Breast epithelium (tissue), 4 donors: ENCODE measurements at regions not wholly inside any gene's neighbourhood (a gene's known extent, or its start where the extent isn't known, plus 50 kb on each side); places are given as distances from the start of the nearest gene placed in this dataset.
"Not testable (repeated sequence)": the region's sequence is repeated elsewhere in the genome, so short reads cannot be mapped to it uniquely, and the experiment has no call there.

Experiments
- DNase-seq, 2 donors: peaks; one replicate each; pipeline ENCODE4 v3.0.0-alpha.2; 2019; ENCODE audit warnings: low spot score in 2 of 2
- H3K27ac ChIP-seq, 2 donors: fragments of 200-600 bp; sonication (generic) in 1 of 2; one replicate each; pipeline ENCODE4 v1.5.1; 2016 to 2019; ENCODE audit warnings: mild to moderate bottlenecking in 1 of 2
- H3K27me3 ChIP-seq, 2 donors: fragments of 200-600 bp; sonication (generic) in 1 of 2; one replicate each; pipeline versions ENCODE4 v1.5.1 to v1.6.0; 2017 to 2019; ENCODE audit warnings: control low read depth in 1 of 2, mild to moderate bottlenecking in 1 of 2
- H3K36me3 ChIP-seq: fragments of 200-600 bp; one replicate; pipeline ENCODE4 v1.5.1; 2019
- H3K4me1 ChIP-seq, 2 donors: fragments of 200-600 bp; sonication (generic); one replicate each; pipeline ENCODE4 v1.5.1; 2016 to 2019; ENCODE audit warnings: control low read depth in 1 of 2
- H3K4me3 ChIP-seq, 3 donors: fragments of 200-600 bp; sonication (generic); 1 replicate in 2 of 3; 2 replicates in 1 of 3; pipeline ENCODE4 v1.5.1; 2016 to 2019; ENCODE audit warnings: mild to moderate bottlenecking in 3 of 3, moderate library complexity in 2 of 3
- H3K9me3 ChIP-seq, 2 donors: fragments of 200-600 bp; sonication (generic) in 1 of 2; one replicate each; pipeline ENCODE4 v1.5.1; 2016 to 2019; ENCODE audit warnings: control low read depth in 1 of 2
- POLR2A ChIP-seq: fragments of 450-650 bp; IDR thresholded peaks from one replicate; pipeline ENCODE4 v1.6.1; 2016; ENCODE audit warnings: antibody characterized with exemption, mild to moderate bottlenecking, moderate library complexity
- POLR2AphosphoS5 ChIP-seq, 3 donors: sonication (generic); formaldehyde crosslinking; IDR thresholded peaks; one replicate each; pipeline ENCODE4 v1.6.1; 2017; ENCODE audit warnings: antibody characterized with exemption in 3 of 3
- intact Hi-C: fragments of 100-400 bp; cut with DNase I; formaldehyde crosslinking; loops from one replicate; pipeline ENCODE4 v1.15.1; 2023; ENCODE audit warnings: low total_unique reads
- TF ChIP-seq, protein P1 (sequence below), 3 donors: fragments of 450-650 bp; IDR thresholded peaks; one replicate each; pipeline ENCODE4 v1.5.1; 2016 to 2017; ENCODE audit warnings: antibody characterized with exemption in 3 of 3, mild to moderate bottlenecking in 3 of 3, moderate library complexity in 3 of 3

- Histone ChIP-seq H3K27me3 (no peaks in the 10 kb centered on the region), H3K9me3 (no peaks in the 10 kb centered on the region), H3K27ac (no peak overlapping the region), H3K36me3 (no peaks in the 10 kb centered on the region), H3K4me3 (no peak overlapping the region), H3K4me1 (no peaks in the 10 kb centered on the region)
- no peak for TF ChIP-seq POLR2A
- TF ChIP-seq POLR2AphosphoS5 (IDR thresholded peaks at IDR 0.05) = no peak
- TF ChIP-seq, protein P1, sequence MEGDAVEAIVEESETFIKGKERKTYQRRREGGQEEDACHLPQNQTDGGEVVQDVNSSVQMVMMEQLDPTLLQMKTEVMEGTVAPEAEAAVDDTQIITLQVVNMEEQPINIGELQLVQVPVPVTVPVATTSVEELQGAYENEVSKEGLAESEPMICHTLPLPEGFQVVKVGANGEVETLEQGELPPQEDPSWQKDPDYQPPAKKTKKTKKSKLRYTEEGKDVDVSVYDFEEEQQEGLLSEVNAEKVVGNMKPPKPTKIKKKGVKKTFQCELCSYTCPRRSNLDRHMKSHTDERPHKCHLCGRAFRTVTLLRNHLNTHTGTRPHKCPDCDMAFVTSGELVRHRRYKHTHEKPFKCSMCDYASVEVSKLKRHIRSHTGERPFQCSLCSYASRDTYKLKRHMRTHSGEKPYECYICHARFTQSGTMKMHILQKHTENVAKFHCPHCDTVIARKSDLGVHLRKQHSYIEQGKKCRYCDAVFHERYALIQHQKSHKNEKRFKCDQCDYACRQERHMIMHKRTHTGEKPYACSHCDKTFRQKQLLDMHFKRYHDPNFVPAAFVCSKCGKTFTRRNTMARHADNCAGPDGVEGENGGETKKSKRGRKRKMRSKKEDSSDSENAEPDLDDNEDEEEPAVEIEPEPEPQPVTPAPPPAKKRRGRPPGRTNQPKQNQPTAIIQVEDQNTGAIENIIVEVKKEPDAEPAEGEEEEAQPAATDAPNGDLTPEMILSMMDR (IDR thresholded peaks at IDR 0.05) = no peak
- intact Hi-C loops = no loop called here
- no peak for DNase-seq
Measured at GRCh38 chr6:115873901-115874300, 186.8 kb downstream of the FRK start.

- Histone ChIP-seq H3K4me3 (no peak overlapping the region), H3K36me3 (no peaks in the 10 kb centered on the region), H3K9me3 (no peaks in the 10 kb centered on the region), H3K27me3 (no peaks in the 10 kb centered on the region), H3K4me1 (no peaks in the 10 kb centered on the region), H3K27ac (no peak overlapping the region)
- DNase-seq = no peak
- no peak for TF ChIP-seq POLR2A
- TF ChIP-seq, protein P1 (IDR thresholded peaks at IDR 0.05) = no peak
- TF ChIP-seq POLR2AphosphoS5 (IDR thresholded peaks at IDR 0.05) = no peak
- intact Hi-C loops = no loop called here
Measured at GRCh38 chr6:115870464-115870863, 190.2 kb downstream of the FRK start.

DNA sequence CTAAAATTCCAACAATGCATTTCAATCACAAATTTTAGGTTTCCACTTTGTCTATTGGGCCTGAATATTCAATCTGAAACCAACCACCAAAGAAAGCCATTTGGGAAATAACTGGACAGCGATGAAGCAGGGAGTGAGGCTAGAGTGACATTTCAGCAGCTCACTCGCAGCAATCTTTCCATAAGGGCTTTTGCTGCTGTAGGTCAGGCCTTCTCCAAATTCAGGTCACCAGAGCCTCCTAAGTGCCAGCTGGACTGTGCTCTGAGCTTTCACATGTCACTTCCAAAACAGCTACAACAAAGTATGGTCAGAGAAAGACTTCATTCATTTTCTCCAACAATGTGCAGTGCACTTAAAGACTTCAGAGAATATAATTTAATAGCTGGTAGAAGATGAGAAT is 194.8 kb downstream of the FRK start:
- intact Hi-C loops = no loop called here
- no peak overlapping the region for H3K27ac ChIP-seq
- no peaks in the 10 kb centered on the region for H3K36me3 ChIP-seq
- TF ChIP-seq, protein P1 (IDR thresholded peaks at IDR 0.05) = no peak
- TF ChIP-seq POLR2AphosphoS5 (IDR thresholded peaks at IDR 0.05) = no peak
- TF ChIP-seq POLR2A = no peak
- H3K9me3 ChIP-seq = no peaks in the 10 kb centered on the region
- no peak for DNase-seq
- no peak overlapping the region for H3K4me3 ChIP-seq
- no peaks in the 10 kb centered on the region for H3K27me3 ChIP-seq
- H3K4me1 ChIP-seq = no peaks in the 10 kb centered on the region

GRCh38 chr6:115863211-115863610 is 197.5 kb downstream of the FRK start:
- Histone ChIP-seq H3K4me1 (no peaks in the 10 kb centered on the region), H3K36me3 (no peaks in the 10 kb centered on the region), H3K4me3 (no peak overlapping the region), H3K9me3 (peaks cover 0 to 3% of the 10 kb centered on the region in 2 donors), H3K27ac (no peak overlapping the region), H3K27me3 (no peaks in the 10 kb centered on the region)
- intact Hi-C loops = no loop called here
- no peak for DNase-seq
- TF ChIP-seq, protein P1 (IDR thresholded peaks at IDR 0.05) = no peak
- TF ChIP-seq POLR2A = no peak
- no peak for TF ChIP-seq POLR2AphosphoS5 (IDR thresholded peaks at IDR 0.05)

- H3K27ac ChIP-seq, H3K27me3 ChIP-seq, H3K4me3 ChIP-seq, H3K36me3 ChIP-seq, DNase-seq, intact Hi-C loops, H3K9me3 ChIP-seq, H3K4me1 ChIP-seq: not testable (repeated sequence)
Measured at GRCh38 chr6:115861658-115862057, 199.0 kb downstream of the FRK start.

- H3K27ac ChIP-seq, H3K27me3 ChIP-seq, intact Hi-C loops, H3K36me3 ChIP-seq, DNase-seq, H3K4me3 ChIP-seq, H3K4me1 ChIP-seq: not testable (repeated sequence)
- H3K9me3 ChIP-seq = peaks cover 8 to 12% of the 10 kb centered on the region in 2 donors
Measured at GRCh38 chr6:115859577-115859976, 201.1 kb downstream of the FRK start.
